IMR-90 (cell line): ENCODE measurements at regions not wholly inside any gene's neighbourhood (a gene's known extent, or its start where the extent isn't known, plus 50 kb on each side); places are given as distances from the start of the nearest gene placed in this dataset.

ENCODE experiments used
- ATAC-seq: fragments of 200-7000 bp; cut with Tn5 transposase; 2 replicates; pipeline ENCODE4 v1.9.1; 2020; ENCODE audit warnings: low read depth, mild to moderate bottlenecking, moderate library complexity
- BruUV-seq: library from RNA; stranded (reverse); fragments of 400-500 nt; replicated peaks from 2 replicates; lab custom pipeline; 2021; lab: Mats Ljungman, UMichigan
- CTCF ChIA-PET: fragments of 300-600 bp; formaldehyde crosslinking; extraction: SDS; loops from one replicate; lab custom pipeline; 2021; ENCODE audit warnings: antibody characterized with exemption; lab: Yijun Ruan, JAX
- POLR2A ChIA-PET: fragments of 300-600 bp; sonication (Branson Sonifier 250); formaldehyde crosslinking; loops from one replicate; lab custom pipeline; 2022; ENCODE audit warnings: antibody characterized with exemption; ENCODE audit not compliant: unreplicated experiment; lab: Charles Lee
- DNase-seq: peaks from one replicate; pipeline ENCODE4 v3.0.0; 2013
- H2AFZ ChIP-seq: replicated peaks from 2 replicates; pipeline ENCODE3; 2013; ENCODE audit warnings: low read length, mild to moderate bottlenecking; ENCODE audit not compliant: poor library complexity
- H2AK5ac ChIP-seq: 2 replicates; pipeline ENCODE4 v1.6.1; 2013; ENCODE audit warnings: low read depth, low read length, inconsistent platforms
- H2AK9ac ChIP-seq: replicated peaks from 2 replicates; pipeline ENCODE3; 2013; ENCODE audit warnings: mild to moderate bottlenecking, low read depth, low read length, moderate library complexity; ENCODE audit not compliant: poor library complexity
- H2BK120ac ChIP-seq: 2 replicates; pipeline ENCODE4 v1.6.1; 2013; ENCODE audit warnings: low read depth, low read length, inconsistent platforms
- H2BK15ac ChIP-seq: 3 replicates; pipeline ENCODE4 v1.6.1; 2013; ENCODE audit warnings: low read depth, low read length, inconsistent platforms
- H2BK20ac ChIP-seq: 2 replicates; pipeline ENCODE4 v1.6.1; 2013; ENCODE audit warnings: low read depth, mild to moderate bottlenecking, inconsistent platforms, low read length, moderate library complexity
- H2BK5ac ChIP-seq: 2 replicates; pipeline ENCODE4 v1.6.1; 2013; ENCODE audit warnings: mild to moderate bottlenecking, low read depth, low read length, inconsistent platforms; ENCODE audit not compliant: poor library complexity, severe bottlenecking
- H3K14ac ChIP-seq: replicated peaks from 2 replicates; pipeline ENCODE4 v1.6.1; 2013; ENCODE audit warnings: low read depth, low read length, inconsistent platforms
- H3K18ac ChIP-seq: 2 replicates; pipeline ENCODE4 v1.6.1; 2013; ENCODE audit warnings: low read depth, low read length, control low read depth
- H3K23ac ChIP-seq: 2 replicates; pipeline ENCODE4 v1.6.1; 2013; ENCODE audit warnings: low read depth, low read length, inconsistent platforms
- H3K27ac ChIP-seq: 2 replicates; pipeline ENCODE4 v1.5.1; 2013; ENCODE audit warnings: mild to moderate bottlenecking, control low read depth, low read length; ENCODE audit not compliant: insufficient read depth
- H3K27me3 ChIP-seq: 2 replicates; pipeline ENCODE4 v1.6.1; 2013; ENCODE audit warnings: low read length; ENCODE audit not compliant: control insufficient read depth, insufficient read depth
- H3K36me3 ChIP-seq: 2 replicates; pipeline ENCODE4 v1.6.1; 2013; ENCODE audit warnings: low read length, mixed read lengths; ENCODE audit not compliant: control insufficient read depth, insufficient read depth
- H3K4ac ChIP-seq: 2 replicates; pipeline ENCODE4 v1.6.1; 2013; ENCODE audit warnings: low read depth, low read length, inconsistent platforms
- H3K4me1 ChIP-seq: 2 replicates; pipeline ENCODE4 v1.6.1; 2013; ENCODE audit warnings: low read length, mixed read lengths; ENCODE audit not compliant: control insufficient read depth, insufficient read depth
- H3K4me2 ChIP-seq: 2 replicates; pipeline ENCODE4 v1.6.1; 2013; ENCODE audit warnings: low read depth, mild to moderate bottlenecking, control low read depth, low read length, moderate library complexity
- H3K4me3 ChIP-seq: 2 replicates; pipeline ENCODE4 v1.5.1; 2013; ENCODE audit warnings: low read depth, mild to moderate bottlenecking, control low read depth, low read length, moderate library complexity; ENCODE audit not compliant: insufficient read depth
- H3K56ac ChIP-seq: 2 replicates; pipeline ENCODE4 v1.6.1; 2013; ENCODE audit warnings: low read length, inconsistent platforms; ENCODE audit not compliant: insufficient read depth; ENCODE audit errors: extremely low read depth
- H3K79me1 ChIP-seq, 2 experiments: 2 replicates each; pipeline ENCODE4 v1.6.1; 2013; ENCODE audit warnings: low read length in 2 of 2, inconsistent platforms in 1 of 2, low read depth in 1 of 2
- H3K9ac ChIP-seq: 2 replicates; pipeline ENCODE4 v1.6.1; 2013; ENCODE audit warnings: low read depth, low read length, control low read depth
- H3K9me1 ChIP-seq: 2 replicates; pipeline ENCODE4 v1.6.1; 2013; ENCODE audit warnings: low read length, inconsistent platforms; ENCODE audit not compliant: insufficient read depth
- H3K9me3 ChIP-seq: 2 replicates; pipeline ENCODE4 v1.6.1; 2013; ENCODE audit warnings: low read length; ENCODE audit not compliant: control insufficient read depth, insufficient read depth
- H4K20me1 ChIP-seq: 2 replicates; pipeline ENCODE4 v1.6.1; 2013; ENCODE audit warnings: low read length, inconsistent platforms; ENCODE audit not compliant: insufficient read depth
- H4K5ac ChIP-seq: 2 replicates; pipeline ENCODE4 v1.6.1; 2013; ENCODE audit warnings: mild to moderate bottlenecking, low read depth, low read length, control low read depth
- H4K8ac ChIP-seq, 2 experiments: 2 replicates each; pipeline ENCODE4 v1.6.1; 2013; ENCODE audit warnings: low read depth in 2 of 2, low read length in 2 of 2, control low read depth in 1 of 2, inconsistent platforms in 1 of 2
- H4K91ac ChIP-seq: 2 replicates; pipeline ENCODE4 v1.6.1; 2013; ENCODE audit warnings: low read depth, low read length, inconsistent platforms; ENCODE audit not compliant: insufficient read depth
- BHLHE40 ChIP-seq: fragments of 150-350 bp; IDR thresholded peaks from 2 replicates; pipeline ENCODE4 v1.6.1; 2016; ENCODE audit warnings: mild to moderate bottlenecking, low read depth, low read length
- CEBPB ChIP-seq: IDR thresholded peaks from 2 replicates; pipeline ENCODE4 v1.6.1; 2012; ENCODE audit warnings: low read depth, low read length, improper control_type of control experiment
- CHD1 ChIP-seq: IDR thresholded peaks from 2 replicates; pipeline ENCODE4 v1.6.1; 2012; ENCODE audit warnings: low read depth, low read length, improper control_type of control experiment
- CTCF ChIP-seq: conservative IDR thresholded peaks from 2 replicates; pipeline ENCODE4 v1.5.1; 2012; ENCODE audit warnings: mild to moderate bottlenecking, low read depth, low read length, improper control_type of control experiment
- ELK1 ChIP-seq: fragments of 150-350 bp; IDR thresholded peaks from 2 replicates; pipeline ENCODE4 v1.6.1; 2016; ENCODE audit warnings: low read depth, mild to moderate bottlenecking, low read length, moderate library complexity, borderline replicate concordance
- FOS ChIP-seq: fragments of 150-350 bp; IDR thresholded peaks from 2 replicates; pipeline ENCODE4 v1.6.1; 2016; ENCODE audit warnings: low read depth, low read length
- MAFK ChIP-seq: IDR thresholded peaks from 2 replicates; pipeline ENCODE4 v1.6.1; 2012; ENCODE audit warnings: low read depth, low read length, improper control_type of control experiment
- MAZ ChIP-seq: IDR thresholded peaks from 2 replicates; pipeline ENCODE4 v1.6.1; 2012; ENCODE audit warnings: low read depth, mild to moderate bottlenecking, low read length, improper control_type of control experiment, moderate library complexity, borderline replicate concordance
- MXI1 ChIP-seq: IDR thresholded peaks from 2 replicates; pipeline ENCODE4 v1.6.1; 2012; ENCODE audit warnings: low read depth, mild to moderate bottlenecking, low read length, moderate library complexity, borderline replicate concordance
- NFE2L2 ChIP-seq: fragments of 150-350 bp; IDR thresholded peaks from 2 replicates; pipeline ENCODE4 v1.6.1; 2016; ENCODE audit warnings: low read depth, mild to moderate bottlenecking, low read length
- POLR2A ChIP-seq: IDR thresholded peaks from 2 replicates; pipeline ENCODE4 v1.6.1; 2012; ENCODE audit warnings: mild to moderate bottlenecking, low read depth, low read length
- RAD21 ChIP-seq: IDR thresholded peaks from 2 replicates; pipeline ENCODE4 v1.6.1; 2012; ENCODE audit warnings: low read length, improper control_type of control experiment
- RCOR1 ChIP-seq: IDR thresholded peaks from 2 replicates; pipeline ENCODE4 v1.6.1; 2012; ENCODE audit warnings: mild to moderate bottlenecking, low read length, improper control_type of control experiment; ENCODE audit not compliant: insufficient replicate concordance
- RFX5 ChIP-seq: IDR thresholded peaks from 2 replicates; pipeline ENCODE4 v1.8.0; 2012; ENCODE audit warnings: low read depth, mild to moderate bottlenecking, low read length, moderate library complexity
- SMC3 ChIP-seq: fragments of 150-350 bp; IDR thresholded peaks from 2 replicates; pipeline ENCODE4 v1.6.1; 2016; ENCODE audit warnings: low read depth, mild to moderate bottlenecking, antibody characterized with exemption, low read length, moderate library complexity
- USF2 ChIP-seq: fragments of 150-350 bp; IDR thresholded peaks from 2 replicates; pipeline ENCODE4 v1.6.1; 2017; ENCODE audit warnings: mild to moderate bottlenecking, antibody characterized with exemption, low read length, low read depth
- WGBS, 2 experiments: methylation state at CpG; one replicate each; pipeline versions ENCODE4 v1.1.5 to v1.1.7; 2013; ENCODE audit warnings: missing lambda C conversion rate in 2 of 2; ENCODE audit not compliant: insufficient read length in 1 of 2; ENCODE audit errors: extremely low coverage in 2 of 2; 5-methylcytosine and 5-hydroxymethylcytosine counted together
- dilution Hi-C: fragments of 300-500 bp; cut with HindIII; formaldehyde crosslinking; loops from one replicate; pipeline ENCODE4 v1.14.3; 2018; ENCODE audit warnings: low sequenced_read_pairs; ENCODE audit not compliant: unreplicated experiment
- in situ Hi-C: fragments of 300-500 bp; cut with MboI; formaldehyde crosslinking; loops from 3 replicates; pipeline ENCODE4 v1.14.3; 2019; ENCODE audit warnings: low sequenced_read_pairs, inconsistent platforms, mixed read lengths
- intact Hi-C: fragments of 100-400 bp; cut with micrococcal nuclease; formaldehyde crosslinking; loops from 2 replicates; pipeline ENCODE4 v1.10.0; 2022

GRCh38 chr5:68047035-68047434 lies 168.5 kb upstream of the PIK3R1 start:
- no peak overlapping the region for H3K18ac ChIP-seq
- H3K4me2 ChIP-seq: no peak overlapping the region
- no TSS peak for BruUV-seq
- H2BK5ac ChIP-seq: peak overlapping the region; percentile 85
- no peak overlapping the region for H2BK20ac ChIP-seq
- peak; percentile 54 for DNase-seq
- no peaks in the 10 kb centered on the region for H4K20me1 ChIP-seq
- peaks cover 6% of the 10 kb centered on the region; the same call in 1 of the 2 replicates for H3K9me3 ChIP-seq
- H3K4me1 ChIP-seq: no peaks in the 10 kb centered on the region
- no peaks in the 10 kb centered on the region for H3K27me3 ChIP-seq
- H3K9me1 ChIP-seq: no peaks in the 10 kb centered on the region
- no peak overlapping the region for H3K9ac ChIP-seq
- H2AK9ac ChIP-seq: no peak overlapping the region
- no peak overlapping the region for H2BK120ac ChIP-seq
- H3K79me1 ChIP-seq: no peaks in the 10 kb centered on the region
- H4K5ac ChIP-seq: no peak overlapping the region
- no CpG with 5 or more reads among the region's 1 CpG for WGBS, 2 experiments
- H2AFZ ChIP-seq: no peak overlapping the region
- no peaks in the 10 kb centered on the region for H3K36me3 ChIP-seq
- intact Hi-C loops: loop anchor here (5.0 kb wide), 1 partner anchor 170 kb away; the partner anchor contains the start of gene PIK3R1
- no peak overlapping the region for H4K8ac ChIP-seq
- POLR2A ChIA-PET: no interaction called here
- H2AK5ac ChIP-seq: no peak overlapping the region
- CTCF ChIA-PET: no interaction called here
- TF ChIP-seq POLR2A (no peak), RAD21 (no peak), ELK1 (no peak), RFX5 (no peak), USF2 (no peak), SMC3 (no peak), CEBPB (no peak), CTCF (no peak), MAZ (no peak), BHLHE40 (no peak), MXI1 (no peak), MAFK (no peak), CHD1 (no peak), NFE2L2 (no peak), RCOR1 (no peak), FOS (no peak)
- peak overlapping the region; percentile 34; the same call in 1 of the 2 replicates for H3K27ac ChIP-seq
- no peak overlapping the region for H3K23ac ChIP-seq
- dilution Hi-C loops: no loop called here
- no peak overlapping the region for H3K56ac ChIP-seq
- peak; percentile 53 for ATAC-seq
- no peak overlapping the region for H3K14ac ChIP-seq
- no peak overlapping the region for H3K4me3 ChIP-seq
- H3K4ac ChIP-seq: no peak overlapping the region
- in situ Hi-C loops: no loop called here
- no peak overlapping the region for H4K91ac ChIP-seq
- no peak overlapping the region for H2BK15ac ChIP-seq
